ENCODE measurements at regions not wholly inside any gene's neighbourhood (a gene's known extent, or its start where the extent isn't known, plus 50 kb on each side); places are given as distances from the start of the nearest gene placed in this dataset.
"Not testable (repeated sequence)": the region's sequence is repeated elsewhere in the genome, so short reads cannot be mapped to it uniquely, and the experiment has no call there.

DNA sequence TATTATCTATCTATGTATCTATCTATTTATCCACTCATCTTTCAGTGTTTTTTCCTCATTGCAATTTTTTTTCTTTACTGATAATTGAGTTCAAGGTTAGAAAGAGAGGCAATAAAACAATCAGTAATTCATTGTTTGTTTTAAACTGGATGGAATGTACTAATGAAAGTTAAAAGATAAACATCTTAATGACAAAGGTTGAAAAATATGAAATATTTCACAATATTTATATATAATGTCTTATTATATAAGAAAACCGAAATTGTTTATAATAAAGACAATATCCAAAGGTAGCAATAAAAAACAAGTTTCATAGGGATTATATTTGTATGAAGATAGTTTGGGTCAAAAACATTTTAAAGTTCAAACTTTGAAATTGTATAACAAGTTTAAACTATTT lies 1015.5 kb upstream of the MIR17HG start:
- no peak for DNase-seq (ENCODE audit: insufficient read length)
- no peak for FAIRE-seq

DNA sequence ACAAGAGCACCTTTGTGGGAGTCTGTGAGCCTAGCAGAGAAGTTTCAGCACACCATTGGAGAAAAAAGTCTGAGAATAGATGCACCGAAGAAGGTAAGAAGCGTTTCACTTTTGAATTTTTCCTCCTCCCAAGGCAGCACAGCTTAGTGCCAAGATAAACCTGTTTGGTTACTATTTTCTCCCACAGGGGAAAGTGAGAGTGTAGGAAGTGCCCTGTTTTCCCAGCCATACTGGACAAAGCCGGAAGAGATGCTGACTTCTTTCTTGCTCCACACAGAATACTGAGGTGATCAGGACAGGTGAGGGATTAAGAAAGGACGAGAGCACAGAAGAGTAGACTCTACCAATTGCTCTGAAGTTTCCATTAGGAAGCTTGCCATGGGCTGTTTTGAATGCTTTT lies 1011.0 kb upstream of the MIR17HG start:
- no peak for TF ChIP-seq POLR2A (IDR thresholded peaks at IDR 0.05; ENCODE audit: low read depth, low read length)
- no peak for TF ChIP-seq TAF1 (IDR thresholded peaks at IDR 0.05; ENCODE audit: borderline replicate concordance, low read depth, low read length)
- TF ChIP-seq POLR2AphosphoS5 (IDR thresholded peaks at IDR 0.05; ENCODE audit: low read depth, low read length) = no peak
- DNase-seq (ENCODE audit: insufficient read length) = no peak
- FAIRE-seq = no peak

More for the DNA sequence above, 1015.5 kb upstream of the MIR17HG start:
- TF ChIP-seq TAF1 (IDR thresholded peaks at IDR 0.05; ENCODE audit: borderline replicate concordance, low read depth, low read length) = no peak
- no peak for TF ChIP-seq POLR2A (IDR thresholded peaks at IDR 0.05; ENCODE audit: low read depth, low read length)
- no peak for TF ChIP-seq POLR2AphosphoS5 (IDR thresholded peaks at IDR 0.05; ENCODE audit: low read depth, low read length)

DNA sequence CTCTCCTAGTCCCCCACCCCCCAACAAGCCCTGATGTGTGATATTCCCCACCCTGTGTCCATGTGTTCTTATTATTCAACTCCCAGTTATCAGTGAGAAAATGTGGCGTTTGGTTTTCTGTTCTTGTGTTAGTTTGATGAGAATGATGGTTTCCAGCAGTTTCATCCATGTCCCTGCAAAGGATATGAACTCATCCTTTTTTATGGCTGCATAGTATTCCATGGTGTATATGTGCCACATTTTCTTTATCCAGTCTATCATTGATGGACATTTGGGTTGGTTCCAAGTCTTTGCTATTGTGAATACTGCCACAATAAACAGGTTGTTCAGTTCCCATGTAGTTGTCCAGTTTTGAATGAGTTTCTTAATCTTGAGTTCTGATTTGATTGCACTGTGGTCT lies 1006.1 kb upstream of the MIR17HG start:
- DNase-seq (ENCODE audit: insufficient read length); FAIRE-seq: not testable (repeated sequence)

DNA sequence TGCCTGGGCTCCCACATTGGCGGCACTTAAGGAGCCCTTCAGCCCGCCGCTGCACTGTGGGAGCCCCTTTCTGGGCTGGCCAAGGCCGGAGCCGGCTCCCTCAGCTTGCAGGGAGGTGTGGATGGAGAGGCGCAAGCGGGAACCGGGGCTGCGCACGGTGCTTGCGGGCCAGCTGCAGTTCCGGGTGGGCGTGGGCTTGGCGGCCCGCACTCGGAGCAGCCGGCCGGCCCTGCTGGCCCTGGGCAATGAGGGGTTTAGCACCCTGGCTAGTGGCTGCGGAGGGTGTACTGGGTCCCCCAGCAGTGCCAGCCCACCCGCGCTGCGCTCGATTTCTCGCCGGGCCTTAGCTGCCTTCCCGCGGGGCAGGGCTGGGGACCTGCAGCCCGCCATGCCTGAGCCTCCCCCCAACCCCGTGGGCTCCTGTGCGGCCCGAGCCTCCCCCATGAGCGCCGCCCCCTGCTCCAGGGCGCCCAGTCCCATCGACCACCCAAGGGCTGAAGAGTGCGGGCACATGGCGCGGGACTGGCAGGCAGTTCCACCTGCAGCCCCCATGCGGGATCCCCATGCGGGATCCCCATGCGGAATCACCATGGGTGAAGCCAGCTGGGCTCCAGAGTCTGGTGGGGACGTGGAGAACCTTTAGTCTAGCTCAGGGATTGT lies 998.9 kb upstream of the MIR17HG start:
- FAIRE-seq; DNase-seq (ENCODE audit: insufficient read length): not testable (repeated sequence)

DNA sequence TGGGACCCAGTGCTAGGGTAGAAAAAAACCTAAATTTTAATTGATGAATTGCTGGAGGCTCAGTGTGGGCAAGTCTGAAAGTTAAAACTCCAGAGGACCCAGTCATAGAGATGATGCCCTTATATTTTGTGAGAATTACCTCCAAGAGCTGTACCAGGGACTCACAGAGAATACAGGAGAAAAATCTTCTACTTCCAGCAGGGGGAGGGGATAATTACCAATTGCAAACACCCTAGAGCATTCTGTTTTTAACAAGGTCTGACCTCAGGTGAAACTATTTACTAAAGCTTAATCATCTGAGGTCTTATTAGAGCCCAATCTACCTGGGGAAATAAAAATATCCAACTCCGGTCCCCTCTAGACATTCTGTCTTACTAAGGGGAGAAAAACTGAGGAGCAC lies 994.7 kb upstream of the MIR17HG start:
- DNase-seq (ENCODE audit: insufficient read length) (no peak), FAIRE-seq (no peak)
- TF ChIP-seq TAF1 (IDR thresholded peaks at IDR 0.05; ENCODE audit: borderline replicate concordance, low read depth, low read length) = no peak
- TF ChIP-seq POLR2AphosphoS5 (IDR thresholded peaks at IDR 0.05; ENCODE audit: low read depth, low read length) = no peak
- no peak for TF ChIP-seq POLR2A (IDR thresholded peaks at IDR 0.05; ENCODE audit: low read depth, low read length)

DNA sequence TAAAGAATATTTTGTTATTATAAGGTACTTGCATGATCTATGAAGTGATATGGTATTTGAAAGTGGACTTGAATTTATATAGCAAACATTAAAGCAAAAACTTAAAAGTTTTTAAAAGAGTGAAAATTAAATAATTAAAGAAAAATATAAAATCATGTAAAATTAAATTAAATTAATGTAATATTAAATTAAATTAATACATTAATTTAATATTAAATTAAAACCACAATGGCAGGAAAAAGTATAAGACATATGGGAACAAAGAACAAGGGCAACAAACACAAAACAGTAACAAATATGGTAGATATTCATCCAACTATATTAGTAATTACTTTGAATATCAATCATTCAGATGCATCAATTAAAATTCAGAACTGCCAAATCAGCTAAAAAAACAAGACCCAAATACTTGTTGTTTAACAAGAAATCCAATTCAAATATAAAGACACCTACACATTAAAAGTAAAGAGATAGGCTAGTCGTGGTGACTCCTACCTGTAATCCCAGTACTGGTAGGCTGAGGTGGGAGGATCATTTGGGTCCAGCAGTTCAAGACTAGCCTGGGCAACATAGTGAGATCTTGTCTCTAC lies 992.2 kb upstream of the MIR17HG start:
- TF ChIP-seq TAF1 (IDR thresholded peaks at IDR 0.05; ENCODE audit: borderline replicate concordance, low read depth, low read length) = no peak
- TF ChIP-seq POLR2A (IDR thresholded peaks at IDR 0.05; ENCODE audit: low read depth, low read length) = no peak
- TF ChIP-seq POLR2AphosphoS5 (IDR thresholded peaks at IDR 0.05; ENCODE audit: low read depth, low read length) = no peak
- DNase-seq (ENCODE audit: insufficient read length) (no peak), FAIRE-seq (no peak)

DNA sequence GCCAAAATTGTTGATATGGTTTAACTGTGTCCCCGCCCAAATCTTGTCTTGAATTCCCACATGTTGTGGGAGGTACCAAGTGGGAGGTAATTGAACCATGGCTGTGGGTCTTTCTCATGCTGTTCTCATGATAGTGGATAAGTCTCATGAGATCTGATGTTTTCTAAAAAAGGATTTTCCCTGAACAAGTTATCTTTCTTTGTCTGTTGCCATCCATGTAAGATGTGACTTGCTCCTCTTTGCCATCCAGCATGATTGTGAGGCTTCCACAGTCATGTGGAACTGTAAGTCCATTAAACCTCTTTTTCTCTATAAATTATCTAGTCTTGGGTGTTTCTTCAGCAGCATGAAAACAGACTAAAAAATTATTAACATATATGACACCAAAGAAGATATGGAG lies 986.7 kb upstream of the MIR17HG start:
- TF ChIP-seq POLR2A (IDR thresholded peaks at IDR 0.05; ENCODE audit: low read depth, low read length) (no peak), TAF1 (IDR thresholded peaks at IDR 0.05; ENCODE audit: borderline replicate concordance, low read depth, low read length) (no peak), POLR2AphosphoS5 (IDR thresholded peaks at IDR 0.05; ENCODE audit: low read depth, low read length) (no peak)
- FAIRE-seq (no peak), DNase-seq (ENCODE audit: insufficient read length) (no peak)

DNA sequence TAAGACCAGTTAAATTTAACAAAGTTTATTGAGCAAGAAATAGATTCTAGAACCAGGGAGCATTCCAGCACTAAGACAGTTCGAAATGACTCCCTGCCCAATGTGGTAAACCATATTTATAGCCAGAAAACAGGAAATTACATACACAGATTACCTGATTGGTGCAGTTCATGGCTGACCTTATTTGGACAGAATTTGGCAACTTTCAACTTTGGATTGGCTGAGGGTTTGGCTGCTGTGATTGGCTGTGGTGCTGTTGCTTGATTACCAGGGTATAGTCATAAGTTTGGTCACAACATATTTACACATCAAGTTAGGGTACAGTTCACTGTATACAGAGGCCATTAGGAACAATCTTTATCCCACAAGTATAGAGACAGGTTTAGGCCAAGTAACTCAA lies 984.8 kb upstream of the MIR17HG start:
- DNase-seq (ENCODE audit: insufficient read length) = no peak
- TF ChIP-seq POLR2AphosphoS5 (IDR thresholded peaks at IDR 0.05; ENCODE audit: low read depth, low read length) = no peak
- no peak for TF ChIP-seq TAF1 (IDR thresholded peaks at IDR 0.05; ENCODE audit: borderline replicate concordance, low read depth, low read length)
- TF ChIP-seq POLR2A (IDR thresholded peaks at IDR 0.05; ENCODE audit: low read depth, low read length) = no peak
- FAIRE-seq = no peak

DNA sequence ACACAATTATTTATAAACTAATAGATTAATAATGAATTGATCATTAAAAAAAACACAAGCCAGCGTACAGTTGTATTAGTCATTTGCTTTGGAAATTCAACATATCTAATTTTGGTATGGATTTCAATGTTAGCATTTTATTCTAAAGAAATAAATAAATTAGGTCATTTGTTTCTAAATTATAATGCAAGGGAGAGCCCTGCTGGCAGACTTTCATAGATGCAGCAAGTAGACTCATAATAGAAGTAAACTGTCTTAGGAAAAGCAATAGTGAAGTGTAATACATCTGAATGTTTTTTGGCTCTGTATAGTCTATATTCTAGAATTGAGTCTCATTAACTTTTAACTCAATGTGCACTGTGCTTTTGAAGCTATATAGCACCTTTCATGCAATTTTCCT lies 982.4 kb upstream of the MIR17HG start:
- no peak for FAIRE-seq
- TF ChIP-seq TAF1 (IDR thresholded peaks at IDR 0.05; ENCODE audit: borderline replicate concordance, low read depth, low read length) = no peak
- no peak for TF ChIP-seq POLR2A (IDR thresholded peaks at IDR 0.05; ENCODE audit: low read depth, low read length)
- TF ChIP-seq POLR2AphosphoS5 (IDR thresholded peaks at IDR 0.05; ENCODE audit: low read depth, low read length) = no peak
- DNase-seq (ENCODE audit: insufficient read length) = no peak

DNA sequence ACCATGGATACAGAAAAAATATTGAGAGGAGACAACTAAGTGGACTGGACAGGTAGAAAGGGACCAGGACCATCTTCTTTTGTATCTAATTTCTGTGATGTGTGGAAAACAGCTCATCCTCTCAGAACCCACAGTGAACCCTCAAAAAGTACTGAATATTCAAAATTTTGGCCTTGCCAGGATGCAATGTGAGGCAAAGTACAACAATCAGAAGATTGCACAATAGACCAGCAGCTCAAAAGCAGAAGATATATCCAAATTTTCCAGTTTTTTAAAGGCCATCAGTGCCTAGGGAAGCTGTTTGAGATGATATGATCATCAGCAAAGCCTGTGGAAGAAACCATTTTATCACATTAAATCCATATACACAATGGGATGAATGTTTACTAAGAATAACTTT lies 973.3 kb upstream of the MIR17HG start:
- TF ChIP-seq POLR2AphosphoS5 (IDR thresholded peaks at IDR 0.05; ENCODE audit: low read depth, low read length) = no peak
- no peak for TF ChIP-seq POLR2A (IDR thresholded peaks at IDR 0.05; ENCODE audit: low read depth, low read length)
- no peak for TF ChIP-seq TAF1 (IDR thresholded peaks at IDR 0.05; ENCODE audit: borderline replicate concordance, low read depth, low read length)
- DNase-seq (ENCODE audit: insufficient read length) = no peak
- FAIRE-seq = no peak

DNA sequence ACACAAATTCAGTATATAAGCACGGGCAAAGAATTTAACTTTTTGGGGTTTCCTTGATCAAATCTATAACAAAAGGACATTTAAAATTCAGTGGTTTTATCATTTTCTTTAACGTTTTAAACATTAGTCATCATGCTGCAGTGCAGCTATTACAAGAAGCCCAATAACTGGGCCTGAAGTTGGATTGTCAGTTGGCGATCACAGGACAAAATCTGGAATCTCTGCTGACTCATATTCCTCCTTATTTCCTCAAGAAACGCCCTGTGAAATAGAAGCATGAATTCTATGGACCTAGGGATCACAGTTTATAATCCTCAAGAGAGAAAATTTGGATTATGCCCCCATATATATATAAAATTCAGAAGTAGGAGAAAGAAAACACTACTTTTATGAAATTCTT lies 971.6 kb upstream of the MIR17HG start:
- no peak for TF ChIP-seq POLR2AphosphoS5 (IDR thresholded peaks at IDR 0.05; ENCODE audit: low read depth, low read length)
- TF ChIP-seq TAF1 (IDR thresholded peaks at IDR 0.05; ENCODE audit: borderline replicate concordance, low read depth, low read length) = no peak
- TF ChIP-seq POLR2A (IDR thresholded peaks at IDR 0.05; ENCODE audit: low read depth, low read length) = no peak
- FAIRE-seq (no peak), DNase-seq (ENCODE audit: insufficient read length) (no peak)

DNA sequence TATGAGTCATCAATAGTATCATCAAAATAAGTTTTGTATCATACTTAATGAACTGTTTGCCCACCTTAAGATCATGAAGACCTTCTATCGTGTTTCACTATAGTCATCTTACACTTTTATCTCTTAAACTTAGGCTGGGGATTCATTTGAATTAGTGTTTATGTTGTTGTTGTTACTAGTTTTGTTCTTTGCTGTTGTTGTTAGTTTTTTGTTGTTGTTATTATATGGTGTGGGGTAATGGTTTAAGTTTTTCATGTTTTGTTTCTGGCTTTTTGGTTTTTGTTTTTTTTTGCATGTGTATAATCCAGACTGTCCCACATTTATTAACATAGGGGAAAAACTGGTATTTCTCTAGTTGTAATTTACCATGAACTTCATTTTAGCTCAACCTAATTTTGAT lies 965.1 kb upstream of the MIR17HG start:
- FAIRE-seq = no peak
- TF ChIP-seq POLR2AphosphoS5 (IDR thresholded peaks at IDR 0.05; ENCODE audit: low read depth, low read length) (no peak), TAF1 (IDR thresholded peaks at IDR 0.05; ENCODE audit: borderline replicate concordance, low read depth, low read length) (no peak), POLR2A (IDR thresholded peaks at IDR 0.05; ENCODE audit: low read depth, low read length) (no peak)
- DNase-seq (ENCODE audit: insufficient read length) = no peak

Measured in GM12892 (cell line).